ENCODE measurements at regions not wholly inside any gene's neighbourhood (a gene's known extent, or its start where the extent isn't known, plus 50 kb on each side); places are given as distances from the start of the nearest gene placed in this dataset.
"Not testable (repeated sequence)": the region's sequence is repeated elsewhere in the genome, so short reads cannot be mapped to it uniquely, and the experiment has no call there.

GRCh38 chr17:73855720-73856333 lies 211.6 kb upstream of the SDK2 start:
- DNase-seq, result peak; percentile 43

- no peak for DNase-seq
Measured at GRCh38 chr17:73856556-73856955, 212.3 kb upstream of the SDK2 start.

- not testable (repeated sequence) for DNase-seq
Measured at GRCh38 chr17:73859439-73860008, 215.3 kb upstream of the SDK2 start.

GRCh38 chr17:73861543-73861942 lies 217.3 kb upstream of the SDK2 start:
- DNase-seq, result no peak

- DNase-seq, result no peak
Measured at GRCh38 chr17:73863761-73864535, 219.7 kb upstream of the SDK2 start.

GRCh38 chr17:73865831-73866230 lies 221.6 kb upstream of the SDK2 start:
- no peak for DNase-seq

- no peak for DNase-seq
Measured at GRCh38 chr17:73867056-73867455, 222.8 kb upstream of the SDK2 start.

GRCh38 chr17:73870068-73870467 lies 225.8 kb upstream of the SDK2 start:
- DNase-seq, result no peak

GRCh38 chr17:73870473-73870872 lies 226.2 kb upstream of the SDK2 start:
- DNase-seq, result no peak

- DNase-seq, result no peak
Measured at GRCh38 chr17:73872816-73873215, 228.6 kb upstream of the SDK2 start.

- no peak for DNase-seq
Measured at GRCh38 chr17:73874008-73874720, 229.9 kb upstream of the SDK2 start.

- DNase-seq, result no peak
Measured at GRCh38 chr17:73875346-73875745, 231.1 kb upstream of the SDK2 start.

GRCh38 chr17:73877962-73878361 lies 233.7 kb upstream of the SDK2 start:
- no peak for DNase-seq

- DNase-seq, result no peak
Measured at GRCh38 chr17:73878923-73879322, 234.7 kb upstream of the SDK2 start.

- DNase-seq, result no peak
Measured at GRCh38 chr17:73879987-73880386, 235.7 kb upstream of the SDK2 start.

GRCh38 chr17:73882590-73882989 lies 238.3 kb upstream of the SDK2 start:
- DNase-seq, result no peak

GRCh38 chr17:73883175-73883574 lies 238.9 kb upstream of the SDK2 start:
- no peak for DNase-seq

GRCh38 chr17:73887739-73888138 lies 243.5 kb upstream of the SDK2 start:
- no peak for DNase-seq

GRCh38 chr17:73888862-73889261 lies 244.6 kb upstream of the SDK2 start:
- no peak for DNase-seq

GRCh38 chr17:73889439-73889838 lies 245.2 kb upstream of the SDK2 start:
- DNase-seq, result no peak

GRCh38 chr17:73890831-73891405 lies 246.7 kb upstream of the SDK2 start:
- no peak for DNase-seq

GRCh38 chr17:73895157-73895556 lies 250.9 kb upstream of the SDK2 start:
- no peak for DNase-seq

GRCh38 chr17:73896966-73897365 lies 252.7 kb upstream of the SDK2 start:
- DNase-seq, result no peak
